HG03097 (cell line): ENCODE measurements at regions not wholly inside any gene's neighbourhood (a gene's known extent, or its start where the extent isn't known, plus 50 kb on each side); places are given as distances from the start of the nearest gene placed in this dataset.

Experiments used
- ATAC-seq: cut with Tn5 transposase; IDR thresholded peaks from one replicate; pipeline ENCODE4 v1.9.1; 2021; ENCODE audit not compliant: unreplicated experiment, low FRiP score

DNA sequence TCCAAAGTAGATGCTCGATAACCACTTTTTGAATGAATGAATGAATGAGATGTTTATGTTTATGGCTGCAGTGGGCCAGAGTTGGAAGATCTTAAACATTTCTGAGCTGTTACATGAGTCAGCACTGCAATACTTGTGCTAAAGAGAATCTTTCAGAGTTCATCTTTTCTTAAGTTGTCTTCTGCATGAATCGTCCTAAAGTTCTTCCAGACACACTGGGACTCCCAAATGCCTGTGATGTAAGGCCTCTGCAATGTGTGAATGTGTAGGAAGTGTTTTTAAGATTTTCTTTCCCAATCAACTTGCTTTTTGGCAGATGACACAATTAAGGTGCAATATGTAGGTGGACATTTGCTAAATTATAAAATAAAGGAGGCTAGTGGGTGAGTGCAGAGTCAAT, 50.3 kb upstream of the TRIM9 start:
- ATAC-seq, result no peak

DNA sequence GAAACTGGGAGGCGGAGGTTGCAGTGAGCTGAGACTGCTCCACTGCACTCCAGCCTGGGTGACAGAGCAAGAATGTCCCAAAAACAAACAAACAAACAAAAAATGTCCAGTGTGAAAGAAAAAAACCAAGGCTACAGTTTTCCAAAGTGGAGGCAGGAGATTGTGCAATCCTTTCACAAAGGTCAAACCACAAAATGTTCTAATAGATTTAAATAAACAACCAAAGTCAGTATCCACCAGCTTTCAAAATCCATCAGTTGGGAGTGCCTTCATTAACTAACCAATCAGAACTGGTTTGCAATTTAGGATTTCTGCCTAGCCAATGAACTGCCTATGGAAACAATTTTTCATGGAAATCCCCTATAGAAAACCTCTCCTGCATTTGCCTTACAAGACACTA, 52.3 kb upstream of the TRIM9 start:
- ATAC-seq, result no peak

DNA sequence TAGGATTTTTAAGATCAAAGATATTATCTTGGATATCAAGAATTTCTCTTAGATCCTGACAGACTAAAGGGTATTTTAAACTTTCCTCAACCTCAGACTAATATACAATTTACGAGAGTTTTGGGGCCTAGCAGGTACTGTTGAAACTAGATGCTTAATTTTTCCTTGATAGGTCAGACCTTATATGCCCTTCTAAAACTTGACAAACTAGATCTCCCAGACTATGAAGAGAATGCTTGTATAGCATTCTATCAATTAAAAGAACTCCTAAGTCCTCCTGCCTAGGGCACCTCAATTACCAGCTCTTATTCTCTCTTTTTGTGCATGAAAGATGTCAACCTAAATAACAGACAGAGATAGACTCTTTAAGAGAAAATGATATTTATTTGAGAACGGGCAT, 60.4 kb upstream of the TRIM9 start:
- ATAC-seq, result no peak

DNA sequence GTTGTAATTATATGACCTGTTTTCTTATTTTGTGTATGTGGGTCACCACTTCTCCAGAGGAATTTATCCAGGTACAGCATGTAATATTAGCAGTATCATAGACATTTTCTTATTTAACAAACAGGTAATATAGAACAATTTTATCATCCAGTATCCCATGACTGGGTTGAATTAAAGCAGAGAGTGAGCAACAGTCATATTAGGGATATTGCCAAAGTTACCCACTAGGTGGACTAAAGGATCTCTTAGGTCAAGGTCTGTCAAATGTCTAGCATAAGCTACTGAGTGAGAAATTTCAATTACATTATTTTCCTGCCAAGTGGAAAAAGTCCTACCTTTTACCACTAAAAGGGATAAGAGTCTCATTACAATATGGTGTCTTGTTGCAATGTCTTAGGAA, 62.1 kb upstream of the TRIM9 start:
- ATAC-seq, result no peak

DNA sequence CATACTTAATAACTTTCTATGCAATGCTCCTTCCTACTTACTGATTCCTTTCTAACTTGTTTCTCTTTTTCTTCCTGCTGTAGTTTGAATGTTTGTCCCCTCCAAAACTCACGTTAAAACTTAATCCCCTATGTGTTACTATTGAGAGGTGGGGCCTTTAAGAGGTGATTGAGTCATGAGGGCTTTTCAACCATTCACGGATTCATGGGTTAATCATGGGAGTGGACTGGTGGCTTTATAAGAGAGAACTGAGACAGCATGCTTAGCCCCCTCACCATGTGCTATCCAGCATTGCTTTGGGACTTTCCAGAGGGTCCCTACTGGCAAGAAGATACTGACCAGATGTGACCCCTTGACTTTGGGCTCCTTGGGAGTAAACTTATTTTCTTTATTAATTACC, 66.0 kb upstream of the TRIM9 start:
- ATAC-seq, result no peak

DNA sequence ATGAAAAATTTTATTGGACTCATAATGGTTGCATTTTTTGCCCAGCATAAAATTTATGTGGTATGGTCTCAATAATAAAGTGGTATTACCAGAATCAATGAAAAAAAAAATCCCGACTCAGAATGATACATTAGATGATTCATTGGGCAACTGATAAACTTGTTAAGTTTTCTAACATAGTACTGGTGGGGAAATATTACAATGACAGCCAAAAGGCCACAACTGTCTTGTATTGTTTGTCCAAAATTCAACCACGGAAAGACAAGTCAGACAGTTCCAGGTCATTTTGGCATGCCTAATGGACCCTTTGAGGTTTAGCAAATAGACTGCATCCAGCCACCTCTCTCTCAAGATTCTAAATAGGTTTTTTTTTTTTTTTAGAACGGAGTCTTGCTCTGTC, 70.5 kb upstream of the TRIM9 start:
- ATAC-seq, result no peak

DNA sequence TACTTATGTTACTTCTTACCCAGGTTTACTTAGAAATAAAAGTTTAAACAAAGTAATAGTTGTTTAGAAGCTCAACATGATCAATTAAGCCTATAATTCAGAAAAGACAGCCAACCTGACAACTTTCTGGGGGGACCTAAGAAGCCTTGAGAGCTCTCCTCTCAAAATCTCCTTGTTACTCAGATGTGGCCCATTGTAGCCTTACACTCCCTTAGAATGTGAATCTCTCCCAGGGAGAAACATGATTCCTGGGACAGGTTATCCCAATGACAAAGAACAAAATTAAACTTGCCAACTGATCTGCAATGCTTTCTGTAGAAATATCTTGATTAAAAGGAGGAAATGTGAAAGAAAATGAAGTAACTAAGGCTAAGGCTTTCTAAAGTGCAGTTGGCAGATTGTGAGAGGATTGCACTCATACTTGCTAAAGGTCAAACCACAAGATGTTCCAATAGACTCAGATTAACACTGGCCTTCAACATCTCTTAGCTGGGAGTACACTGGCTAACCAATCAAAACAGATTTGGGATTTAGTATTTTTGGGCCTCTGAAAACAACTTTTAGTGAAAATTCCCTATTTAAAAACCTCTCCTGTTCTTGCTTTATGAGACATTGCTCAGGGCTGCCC, 72.3 kb upstream of the TMX1 start:
- ATAC-seq, result no peak

DNA sequence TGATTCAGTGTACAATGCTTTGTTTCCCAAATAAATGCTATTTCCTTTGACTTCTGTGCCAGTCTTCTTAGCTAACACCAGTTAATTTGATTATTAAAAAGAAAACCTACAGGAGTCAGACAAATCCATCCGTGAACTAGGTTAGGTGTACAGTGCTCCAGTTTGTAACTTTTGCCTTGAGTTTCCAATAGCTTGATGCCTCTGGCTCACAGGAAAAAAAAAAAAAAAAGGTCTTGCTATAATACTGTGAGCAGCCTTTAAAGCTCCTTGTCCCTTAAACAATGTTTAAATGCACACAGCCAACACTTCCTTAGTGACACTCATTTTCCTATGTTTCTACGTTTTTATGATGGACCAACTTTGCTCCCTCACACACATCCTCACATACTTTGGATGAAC, 71.8 kb upstream of the TMX1 start:
- no peak for ATAC-seq

DNA sequence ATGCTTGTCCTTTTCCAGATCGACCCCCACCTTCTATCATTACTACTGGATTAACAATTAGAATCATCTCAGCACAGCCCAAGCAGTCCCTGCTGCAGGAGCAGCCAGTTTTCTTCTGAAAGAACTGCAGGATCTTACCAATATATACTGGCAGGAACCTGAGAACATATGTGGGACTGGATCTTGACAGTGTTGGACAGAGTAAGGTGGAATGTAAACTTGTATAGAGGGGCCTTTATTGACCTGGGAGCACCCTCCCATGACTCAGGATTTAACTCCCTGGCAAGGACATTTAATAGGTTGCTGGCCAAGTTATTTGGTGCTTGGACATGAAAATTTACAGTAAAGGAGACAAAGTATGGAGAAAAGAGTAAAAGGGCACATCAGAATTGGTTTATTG, 66.2 kb upstream of the TMX1 start:
- no peak for ATAC-seq

DNA sequence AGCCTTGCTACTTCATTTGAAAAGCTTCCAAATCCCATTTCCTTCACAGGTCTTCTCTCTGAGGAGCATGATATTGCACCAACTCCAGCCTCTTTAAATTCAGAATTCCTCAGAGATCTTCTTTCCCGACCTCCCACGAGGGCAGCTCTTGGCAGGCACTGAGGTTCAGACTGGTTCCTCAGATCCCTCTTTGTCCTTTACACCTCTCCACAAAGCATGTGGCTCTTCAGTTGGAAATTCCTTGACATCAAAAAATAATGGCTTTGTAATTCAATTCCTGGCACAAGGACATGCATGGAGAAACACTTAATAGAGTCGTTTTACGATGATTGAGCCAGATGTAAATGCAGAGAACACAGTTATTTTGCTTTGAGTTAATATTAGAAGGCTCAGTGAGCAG, 63.2 kb upstream of the TMX1 start:
- ATAC-seq, result no peak

DNA sequence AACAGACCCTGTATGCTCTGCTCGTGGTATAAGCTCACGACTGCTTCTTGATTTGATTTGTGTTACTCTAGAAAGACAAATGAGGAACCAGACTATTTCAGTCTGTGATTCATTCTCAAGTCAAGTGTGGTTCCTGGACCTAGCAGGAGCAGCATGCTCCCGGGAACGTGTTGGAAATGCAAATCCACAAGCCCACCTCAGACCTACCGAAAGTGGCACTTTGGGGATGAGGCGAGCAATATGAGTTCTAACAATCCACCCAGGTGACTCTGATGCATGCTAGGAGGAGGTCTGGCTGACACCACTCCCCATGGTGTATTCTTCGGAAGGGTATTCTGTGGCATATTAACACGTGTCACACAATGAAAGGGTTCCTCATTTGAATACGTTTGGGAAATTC, 59.5 kb upstream of the TMX1 start:
- ATAC-seq, result no peak

DNA sequence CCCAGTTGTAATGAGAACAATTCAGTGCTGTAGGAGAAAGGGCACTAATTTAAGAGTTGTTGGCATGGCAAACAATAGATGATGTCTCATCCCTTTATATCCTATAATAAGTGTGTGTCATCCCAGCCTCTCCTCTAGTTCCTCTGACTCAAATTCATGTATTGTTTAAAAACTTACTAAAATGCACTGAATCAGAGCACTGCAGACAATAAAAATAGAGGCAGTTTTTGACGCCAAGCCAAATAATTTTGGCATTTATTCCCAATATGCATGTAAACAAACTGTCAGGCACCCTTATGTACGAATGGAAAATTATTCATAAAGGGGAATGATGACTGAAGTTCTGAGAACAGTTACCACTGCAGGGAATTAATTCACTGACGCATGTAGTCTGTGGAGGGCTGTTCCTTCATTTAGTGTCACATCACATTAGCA, 57.9 kb upstream of the TMX1 start:
- ATAC-seq, result no peak

DNA sequence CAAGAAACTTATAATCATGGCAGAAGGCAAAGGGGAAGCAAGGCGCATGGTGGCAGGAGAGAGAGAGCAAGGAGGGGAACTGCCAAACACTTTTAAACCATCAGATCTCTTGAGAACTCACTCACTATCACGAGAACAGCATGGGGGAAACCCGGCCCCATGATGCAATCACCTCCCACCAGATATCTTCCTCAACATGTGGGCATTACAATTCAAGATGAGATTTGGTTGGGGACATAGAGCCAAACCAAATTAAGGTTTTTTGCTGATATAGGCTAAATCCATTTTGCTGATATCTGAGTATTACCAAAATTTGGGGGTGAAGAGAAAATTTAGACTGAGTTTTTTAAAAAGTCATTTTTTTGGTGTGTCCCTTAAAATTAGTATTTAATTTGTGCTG, 54.9 kb upstream of the TMX1 start:
- ATAC-seq, result no peak

DNA sequence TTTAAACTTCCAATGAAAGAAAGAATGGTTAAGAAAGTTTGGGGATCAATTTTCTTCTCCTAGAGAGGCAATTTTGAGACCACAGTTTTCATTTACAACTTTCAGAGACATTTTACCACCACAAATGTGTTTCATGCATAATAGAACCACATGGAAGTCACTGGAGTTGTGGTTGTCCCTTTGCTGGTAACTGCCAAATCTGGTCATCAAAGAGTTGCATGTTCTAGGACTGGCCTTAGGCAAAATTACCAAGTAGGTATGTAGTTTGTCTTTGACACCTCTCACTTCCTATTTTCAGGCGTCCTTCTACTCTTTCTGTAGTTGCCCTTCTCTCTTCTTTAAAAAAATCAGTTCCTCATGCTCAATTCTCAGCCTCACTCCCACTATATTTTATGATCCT, 54.3 kb upstream of the TMX1 start:
- peak; percentile 58 for ATAC-seq

DNA sequence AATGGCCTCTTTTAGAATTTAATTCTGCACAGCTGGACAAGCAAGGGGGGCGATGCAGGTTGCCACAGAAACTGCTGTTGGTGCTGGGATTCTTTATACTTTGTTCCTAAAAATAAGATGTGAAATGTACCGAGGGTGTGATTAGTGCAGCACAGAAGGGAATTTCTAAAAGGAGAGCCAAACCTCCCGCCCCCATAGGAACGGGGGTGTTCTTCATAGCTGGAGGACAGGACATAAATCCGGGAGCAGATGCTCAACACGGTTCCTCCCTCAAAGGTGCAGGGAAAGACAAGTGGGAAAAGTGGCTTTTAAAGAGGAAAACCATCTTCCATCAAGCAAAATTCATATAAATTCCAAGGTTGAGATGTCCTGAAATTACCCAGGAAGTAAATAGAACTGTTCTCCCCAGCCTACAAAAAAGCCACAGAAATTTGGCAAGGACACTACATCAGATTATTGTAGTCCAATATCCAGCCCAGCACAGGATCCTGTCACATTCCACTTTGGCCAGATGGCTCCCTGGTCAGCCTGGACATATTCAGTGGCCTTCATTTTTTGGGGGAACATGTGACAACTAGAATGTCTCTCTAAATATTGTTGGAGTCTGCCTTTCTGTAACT, 51.4 kb upstream of the TMX1 start:
- ATAC-seq, result no peak

DNA sequence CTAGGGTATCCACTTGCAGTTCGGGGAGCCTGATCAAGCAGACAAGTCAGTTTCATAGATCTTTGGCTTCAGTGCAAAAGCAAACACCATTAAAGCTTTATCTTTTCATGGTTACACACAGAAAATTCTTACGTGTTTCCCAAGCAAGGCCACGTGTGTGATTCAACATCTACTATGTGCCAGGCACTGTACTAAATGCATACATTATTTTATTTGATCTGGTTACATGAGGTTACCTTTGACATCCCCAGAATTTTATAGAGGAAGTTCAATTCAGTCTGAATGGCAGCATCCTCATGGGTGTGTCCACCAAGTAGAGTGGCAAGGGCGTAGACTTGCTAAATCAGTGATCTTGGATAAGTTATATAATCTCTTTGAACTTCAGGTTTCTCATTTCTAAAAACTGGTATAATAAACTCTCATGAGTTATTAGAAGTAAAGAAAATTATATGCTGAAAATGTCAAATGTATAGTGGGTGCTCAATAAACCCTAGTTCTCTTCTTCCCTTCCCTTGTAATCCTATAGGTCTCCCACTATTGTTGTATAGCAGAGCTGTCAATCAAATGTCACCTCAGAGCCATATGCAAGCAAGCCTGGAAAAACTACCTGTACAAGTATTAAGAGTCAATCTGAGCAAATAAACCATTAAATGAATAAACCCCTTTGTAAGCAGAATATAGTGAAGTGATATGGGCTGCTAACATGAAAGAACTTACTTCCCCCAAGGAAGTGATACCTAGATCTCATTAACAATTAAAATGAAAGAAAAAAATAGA, 50.3 kb upstream of the TMX1 start:
- no peak for ATAC-seq
